ENCODE measurements at regions not wholly inside any gene's neighbourhood (a gene's known extent, or its start where the extent isn't known, plus 50 kb on each side); places are given as distances from the start of the nearest gene placed in this dataset.

- H3K27me3 Mint-ChIP-seq (ENCODE audit: low read depth): no peaks in the 10 kb centered on the region
- H3K4me1 Mint-ChIP-seq (ENCODE audit: low read depth): no peaks in the 10 kb centered on the region
- H3K36me3 Mint-ChIP-seq (ENCODE audit: low read depth): no peaks in the 10 kb centered on the region
- DNase-seq (ENCODE audit: low spot score): no peak
- H3K4me3 Mint-ChIP-seq (ENCODE audit: unreplicated experiment): no peak overlapping the region
- TF ChIP-seq CTCF (IDR thresholded peaks at IDR 0.05): no peak
- no peak overlapping the region for H3K27ac Mint-ChIP-seq (ENCODE audit: unreplicated experiment)
- no peaks in the 10 kb centered on the region for H3K9me3 Mint-ChIP-seq (ENCODE audit: low read depth)
Measured at GRCh38 chr5:164091836-164092235, 586.4 kb downstream of the MAT2B start.

- Mint-ChIP-seq H3K4me1 (ENCODE audit: low read depth) (no peaks in the 10 kb centered on the region), H3K36me3 (ENCODE audit: low read depth) (no peaks in the 10 kb centered on the region), H3K4me3 (ENCODE audit: unreplicated experiment) (no peak overlapping the region), H3K9me3 (ENCODE audit: low read depth) (no peaks in the 10 kb centered on the region), H3K27ac (ENCODE audit: unreplicated experiment) (no peak overlapping the region), H3K27me3 (ENCODE audit: low read depth) (no peaks in the 10 kb centered on the region)
- DNase-seq (ENCODE audit: low spot score): no peak
- no peak for TF ChIP-seq CTCF (IDR thresholded peaks at IDR 0.05)
Measured at GRCh38 chr5:164094291-164094690, 588.9 kb downstream of the MAT2B start.

GRCh38 chr5:164097749-164098148 lies 592.3 kb downstream of the MAT2B start:
- DNase-seq (ENCODE audit: low spot score): no peak
- no peaks in the 10 kb centered on the region for H3K4me1 Mint-ChIP-seq (ENCODE audit: low read depth)
- no peak overlapping the region for H3K27ac Mint-ChIP-seq (ENCODE audit: unreplicated experiment)
- no peaks in the 10 kb centered on the region for H3K9me3 Mint-ChIP-seq (ENCODE audit: low read depth)
- no peak overlapping the region for H3K4me3 Mint-ChIP-seq (ENCODE audit: unreplicated experiment)
- TF ChIP-seq CTCF (IDR thresholded peaks at IDR 0.05): no peak
- no peaks in the 10 kb centered on the region for H3K27me3 Mint-ChIP-seq (ENCODE audit: low read depth)
- H3K36me3 Mint-ChIP-seq (ENCODE audit: low read depth): no peaks in the 10 kb centered on the region

GRCh38 chr5:164098531-164098930 lies 593.1 kb downstream of the MAT2B start:
- Mint-ChIP-seq H3K27me3 (ENCODE audit: low read depth) (no peaks in the 10 kb centered on the region), H3K27ac (ENCODE audit: unreplicated experiment) (no peak overlapping the region), H3K9me3 (ENCODE audit: low read depth) (no peaks in the 10 kb centered on the region), H3K36me3 (ENCODE audit: low read depth) (no peaks in the 10 kb centered on the region), H3K4me1 (ENCODE audit: low read depth) (no peaks in the 10 kb centered on the region), H3K4me3 (ENCODE audit: unreplicated experiment) (no peak overlapping the region)
- DNase-seq (ENCODE audit: low spot score): no peak
- TF ChIP-seq CTCF (IDR thresholded peaks at IDR 0.05): no peak

- H3K27ac Mint-ChIP-seq (ENCODE audit: unreplicated experiment): no peak overlapping the region
- no peak for DNase-seq (ENCODE audit: low spot score)
Measured at GRCh38 chr5:164098979-164099378, 593.6 kb downstream of the MAT2B start.

More at GRCh38 chr5:164098979-164099378, 593.6 kb downstream of the MAT2B start:
- no peaks in the 10 kb centered on the region for H3K4me1 Mint-ChIP-seq (ENCODE audit: low read depth)
- TF ChIP-seq CTCF (IDR thresholded peaks at IDR 0.05): no peak
- H3K27me3 Mint-ChIP-seq (ENCODE audit: low read depth): no peaks in the 10 kb centered on the region
- no peak overlapping the region for H3K4me3 Mint-ChIP-seq (ENCODE audit: unreplicated experiment)
- no peaks in the 10 kb centered on the region for H3K36me3 Mint-ChIP-seq (ENCODE audit: low read depth)
- no peaks in the 10 kb centered on the region for H3K9me3 Mint-ChIP-seq (ENCODE audit: low read depth)
